ENCODE measurements at regions not wholly inside any gene's neighbourhood (a gene's known extent, or its start where the extent isn't known, plus 50 kb on each side); places are given as distances from the start of the nearest gene placed in this dataset.

DNA sequence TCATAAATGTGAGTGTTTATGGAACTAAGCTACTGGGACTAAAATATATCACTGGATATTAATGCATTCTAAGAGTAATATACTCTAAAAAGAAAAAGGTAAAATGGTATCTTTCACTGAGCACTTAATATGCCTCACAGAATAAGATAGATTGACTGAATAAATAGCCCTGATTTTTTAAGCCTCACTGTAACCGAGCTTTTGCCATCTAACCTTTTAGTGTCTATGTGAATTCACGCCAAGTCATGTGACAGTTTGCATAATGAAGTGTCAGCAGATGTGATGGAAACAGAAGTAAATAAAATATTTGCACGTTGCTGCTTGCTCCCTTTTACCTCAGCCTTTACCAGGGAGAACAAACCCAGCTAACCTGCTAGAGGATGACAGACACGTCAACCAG lies 119.7 kb upstream of the NWD2 start:
- no peak for DNase-seq

DNA sequence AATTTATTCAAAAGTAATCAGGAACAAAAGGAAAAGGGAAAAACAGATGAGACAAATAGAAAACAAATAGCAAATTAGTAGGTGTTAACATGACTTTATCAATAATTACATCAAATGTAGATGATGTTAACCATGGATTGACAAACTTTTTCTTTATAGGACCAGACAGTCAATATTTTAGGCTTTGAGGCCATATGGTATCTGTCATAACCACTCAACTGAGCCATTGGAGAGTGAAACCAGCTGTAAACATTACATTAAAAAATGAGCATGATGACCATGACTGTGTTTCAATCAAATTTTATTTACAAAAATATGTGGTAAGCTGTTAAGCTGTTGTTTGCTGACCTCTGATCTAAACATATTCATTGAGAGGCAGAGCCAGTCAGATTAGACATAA lies 118.5 kb upstream of the NWD2 start:
- no peak for DNase-seq

DNA sequence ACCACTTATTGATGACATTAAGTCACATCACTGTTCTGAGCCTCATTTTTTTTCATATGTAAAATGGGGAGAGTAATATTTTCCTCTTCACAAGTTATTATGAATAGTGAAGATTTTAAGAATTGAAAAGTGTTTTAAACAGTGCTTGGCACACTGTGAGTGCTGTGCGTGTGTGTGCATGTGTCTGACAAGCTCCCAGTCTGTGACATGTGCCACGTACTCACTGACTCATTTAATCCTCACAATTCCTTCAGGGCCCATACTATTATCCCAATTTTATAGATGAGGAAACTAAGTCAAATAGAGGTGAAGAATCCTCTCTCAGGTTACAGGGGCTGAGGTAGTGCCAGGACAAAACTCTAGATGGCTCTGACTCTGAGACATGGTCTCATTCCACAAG lies 114.1 kb upstream of the NWD2 start:
- DNase-seq = no peak

DNA sequence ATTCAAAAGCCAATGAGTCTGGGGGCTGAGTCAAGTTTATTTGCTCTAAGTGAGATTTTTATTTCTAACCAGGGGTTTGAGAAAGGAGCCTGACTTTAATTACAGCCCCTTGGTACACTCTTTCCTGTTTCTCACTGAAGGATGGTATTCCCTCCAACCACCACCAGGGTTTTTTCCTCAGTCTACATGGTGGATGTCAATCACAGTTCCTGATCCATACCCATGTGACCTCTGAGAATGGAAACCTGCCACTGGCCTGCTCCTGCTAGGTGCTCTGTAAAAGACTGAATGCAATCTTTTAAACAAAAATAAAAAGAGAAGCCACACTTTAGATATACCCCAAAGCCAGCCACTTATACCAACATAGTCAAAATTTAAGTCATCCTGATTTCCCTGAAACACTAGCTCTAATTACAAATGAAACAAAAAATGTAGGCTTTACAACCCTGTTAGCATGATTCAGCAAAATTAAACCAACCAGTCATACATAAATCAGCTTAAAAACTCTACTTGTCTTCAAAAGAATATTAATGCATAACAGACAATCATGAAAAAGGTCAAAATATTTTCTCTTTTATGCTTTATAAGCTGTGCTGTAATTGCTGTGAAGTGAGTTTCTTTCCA lies 112.1 kb upstream of the NWD2 start:
- no peak for DNase-seq

DNA sequence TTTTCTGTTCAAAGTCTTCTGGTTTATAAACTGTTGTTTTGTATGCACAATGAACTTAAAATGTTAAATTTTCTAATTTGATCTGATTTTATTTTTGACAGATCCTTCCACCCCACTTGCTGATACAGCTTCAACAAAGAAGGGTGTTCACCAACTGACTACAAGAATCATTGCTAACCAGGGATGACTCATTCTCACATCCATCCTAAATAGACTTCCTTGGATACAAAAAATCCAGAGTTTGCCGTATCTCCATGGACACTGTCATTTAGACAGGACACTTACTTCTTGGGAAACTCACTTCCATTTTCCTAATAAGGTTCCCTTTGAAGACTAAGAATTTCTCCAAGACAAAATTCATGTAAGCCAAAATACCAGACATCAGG lies 111.6 kb upstream of the NWD2 start:
- DNase-seq = no peak

DNA sequence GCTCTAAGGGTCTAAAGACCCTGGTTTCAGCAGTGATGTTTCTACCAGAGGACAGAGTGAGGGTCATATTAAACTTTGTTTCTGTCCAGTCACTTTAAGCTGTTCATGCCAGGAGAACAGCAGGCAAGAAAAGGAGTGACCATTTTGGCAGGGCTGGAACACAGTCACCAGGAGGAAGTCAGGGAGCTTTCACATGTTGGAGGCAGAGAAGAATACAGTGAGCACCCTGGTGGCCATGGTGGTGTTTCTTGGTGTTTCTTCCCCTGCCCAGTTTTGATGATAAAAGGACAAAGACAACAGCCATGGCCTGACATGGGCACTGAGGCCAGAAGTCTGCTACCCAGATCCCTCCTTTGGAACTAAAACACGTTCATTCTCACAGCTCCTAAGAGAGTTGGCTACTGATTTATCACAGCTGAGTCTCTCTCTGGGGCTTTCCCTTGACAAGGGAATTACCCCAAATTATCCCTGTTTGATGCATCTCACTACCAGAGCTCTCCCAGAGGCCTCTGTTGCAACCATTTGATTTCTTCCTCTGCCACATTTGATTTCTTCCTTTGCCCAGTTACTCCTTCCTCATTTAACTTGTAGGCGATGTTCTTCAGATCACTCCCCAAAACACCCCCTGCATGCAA lies 106.4 kb upstream of the NWD2 start:
- DNase-seq = no peak

DNA sequence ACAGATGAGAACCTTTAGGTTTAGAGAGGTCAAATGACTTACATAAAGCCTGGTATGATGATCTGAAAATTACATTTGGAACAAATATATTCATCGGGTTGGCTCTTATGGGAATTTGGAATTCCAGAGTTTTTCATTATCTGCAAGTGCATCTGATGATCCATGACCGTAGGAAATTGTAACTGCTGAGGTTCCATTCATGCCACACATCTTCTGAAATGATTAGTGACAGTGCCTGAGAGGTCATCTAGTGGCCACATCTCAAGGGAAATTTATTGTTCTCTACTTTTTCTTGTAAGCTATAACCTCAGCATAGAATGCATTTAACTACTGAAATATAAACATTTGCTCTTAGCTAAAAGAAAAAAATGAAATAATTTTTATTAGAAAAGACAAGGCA lies 105.8 kb upstream of the NWD2 start:
- DNase-seq = no peak

DNA sequence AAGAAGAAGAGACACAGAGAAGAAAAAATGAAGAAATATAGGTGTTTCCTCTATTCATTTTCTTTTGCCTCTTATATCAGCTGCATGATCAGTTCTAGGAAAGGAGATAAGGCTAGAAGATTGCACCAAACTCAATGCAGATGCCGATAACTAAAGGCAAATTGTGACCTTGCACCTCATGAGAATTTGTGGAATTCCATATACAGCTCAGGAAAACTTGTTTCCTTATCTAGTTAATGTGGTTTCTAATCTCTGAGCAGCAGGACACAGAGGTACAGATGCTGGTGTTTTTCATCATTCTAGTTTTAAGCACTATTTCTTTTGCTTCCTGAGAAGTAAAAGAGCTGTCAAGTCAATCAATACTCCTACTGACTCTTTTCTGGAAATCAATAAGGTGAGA lies 104.6 kb upstream of the NWD2 start:
- DNase-seq = no peak

DNA sequence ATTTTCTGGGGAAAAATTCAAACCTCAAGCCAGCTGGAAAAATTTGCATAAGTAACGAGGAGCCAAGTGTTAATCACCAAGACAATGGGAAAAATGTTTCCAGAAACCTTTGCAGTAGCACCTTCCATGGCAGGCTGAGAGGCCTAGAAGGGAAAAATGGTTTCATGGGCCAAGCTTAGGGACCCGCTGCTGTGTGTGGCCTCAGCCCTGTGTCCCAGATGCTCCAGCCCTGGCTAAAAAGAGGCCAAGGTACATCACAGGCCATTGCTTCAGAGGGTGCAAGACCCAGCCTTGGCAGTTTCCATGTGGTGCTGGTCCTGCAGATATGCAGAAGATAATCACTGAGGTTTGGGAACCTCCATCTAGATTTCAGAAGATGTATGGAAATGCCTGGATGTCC lies 98.3 kb upstream of the NWD2 start:
- DNase-seq = no peak

DNA sequence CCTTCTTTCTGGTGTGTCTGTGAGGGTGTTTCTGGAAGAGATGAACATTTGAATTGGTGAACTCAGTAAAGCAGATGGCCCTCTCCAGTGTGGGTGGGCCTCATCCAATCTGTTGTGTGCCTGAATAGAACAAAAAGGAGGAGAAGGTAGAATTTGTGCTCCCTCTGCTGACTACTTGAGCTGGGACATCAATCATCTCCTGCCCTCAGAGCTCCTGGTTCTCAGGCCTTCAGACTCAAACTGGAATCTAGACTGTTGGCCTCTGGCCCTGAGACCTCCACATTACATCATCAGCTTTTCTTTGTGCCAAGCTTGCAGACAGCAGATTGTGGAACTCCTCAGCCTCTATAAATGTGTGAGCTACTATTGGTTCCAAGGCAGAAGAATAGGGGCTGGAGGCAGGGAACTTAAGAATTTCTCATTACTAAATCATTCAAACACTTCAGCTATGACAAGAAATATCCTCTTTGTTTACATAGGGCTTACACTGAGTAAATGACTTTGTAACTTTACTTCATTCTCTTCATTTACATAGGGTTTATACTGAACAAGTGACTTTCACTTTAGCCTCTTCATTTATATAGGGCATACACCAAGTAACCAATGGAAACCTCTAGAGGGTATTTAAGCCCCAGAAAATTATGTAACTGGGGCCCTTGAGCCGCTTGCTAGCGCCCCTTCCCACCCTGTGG lies 86.9 kb upstream of the NWD2 start:
- no peak for DNase-seq

DNA sequence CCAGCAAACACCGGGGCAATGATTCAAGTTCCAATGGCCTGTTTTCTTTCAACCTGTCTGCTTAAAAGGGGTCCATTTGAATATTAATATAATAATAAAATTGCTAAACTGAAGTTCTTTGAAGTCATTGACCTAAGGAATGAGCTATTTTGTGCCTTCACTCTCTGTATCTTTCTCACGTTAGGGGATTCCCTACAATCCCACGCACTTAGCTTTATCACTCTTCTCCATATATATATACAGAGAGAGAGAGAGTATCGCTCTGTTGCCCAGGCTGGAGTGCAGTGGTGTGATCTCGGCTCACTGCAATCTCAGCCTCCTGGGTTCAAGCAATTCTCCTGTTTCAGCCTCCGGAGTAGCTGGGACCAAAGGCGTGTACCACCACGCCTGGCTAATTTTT lies 83.9 kb upstream of the NWD2 start:
- no peak for DNase-seq

DNA sequence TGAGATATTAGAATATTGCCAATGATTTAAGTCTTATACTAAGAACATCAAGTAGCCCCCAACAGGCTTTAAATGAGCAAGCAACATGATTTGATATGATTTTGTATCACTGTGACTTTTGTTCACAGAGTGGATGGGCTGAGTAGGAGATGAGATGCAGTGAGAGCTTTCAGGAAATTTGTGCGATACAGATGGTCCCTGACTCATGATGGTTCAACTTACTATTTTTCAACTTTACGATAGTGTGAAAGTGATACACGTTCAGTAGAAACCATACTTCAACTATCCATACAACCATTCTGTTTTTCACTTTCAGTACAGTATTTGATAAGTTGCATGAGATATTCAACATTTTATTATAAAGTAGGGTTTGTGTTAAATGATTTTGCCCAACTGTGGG lies 78.7 kb upstream of the NWD2 start:
- DNase-seq = no peak

DNA sequence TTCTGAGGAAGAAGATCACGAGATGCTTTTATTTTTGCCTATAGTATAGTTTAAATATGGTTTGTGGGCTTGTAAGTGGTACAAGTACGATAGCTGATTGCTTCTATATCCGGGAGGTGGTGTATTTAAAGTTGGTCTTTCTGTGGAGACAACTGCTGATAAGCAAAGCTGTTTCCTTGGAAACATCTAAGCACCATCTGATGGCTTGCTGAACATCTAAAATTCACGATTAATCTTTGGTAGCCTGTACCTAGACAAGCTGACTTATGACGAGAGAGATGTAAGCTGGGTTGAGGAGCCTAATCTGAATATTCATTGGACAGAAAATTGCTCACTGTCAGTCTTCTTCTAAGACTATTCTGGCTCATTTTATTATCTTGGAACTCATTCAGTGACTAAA lies 74.6 kb upstream of the NWD2 start:
- DNase-seq = no peak

DNA sequence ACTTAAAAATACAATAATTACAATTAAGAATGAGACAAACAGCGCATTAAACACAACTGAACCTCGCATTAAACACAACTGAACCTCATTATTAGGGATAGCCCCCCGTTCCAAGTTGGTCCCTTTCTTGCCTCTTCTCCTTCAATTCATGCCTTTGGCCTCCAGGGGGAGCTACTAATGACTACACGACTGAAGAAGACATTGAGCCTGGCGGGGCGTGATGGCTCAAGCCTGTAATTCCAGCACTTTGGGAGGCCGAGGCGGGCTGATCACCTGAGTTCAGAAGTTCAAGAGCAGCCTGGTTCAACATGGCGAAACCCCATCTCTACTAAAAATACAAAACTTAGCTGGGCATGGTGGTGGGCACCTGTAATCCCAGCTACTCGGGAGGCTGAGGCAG lies 56.4 kb upstream of the NWD2 start:
- no peak for DNase-seq

Measured in stimulated activated naive CD4-positive, alpha-beta T cell (primary cell).